GM10266 (cell line): ENCODE measurements at regions not wholly inside any gene's neighbourhood (a gene's known extent, or its start where the extent isn't known, plus 50 kb on each side); places are given as distances from the start of the nearest gene placed in this dataset.

Experiments used
- DNase-seq: peaks from one replicate; pipeline ENCODE4 v3.0.0; 2012; ENCODE audit errors: extremely low spot score
- TF ChIP-seq, protein P1 (sequence below): IDR thresholded peaks from 2 replicates; pipeline ENCODE4 v1.5.1; 2012; ENCODE audit warnings: mild to moderate bottlenecking, low read depth; ENCODE audit not compliant: control insufficient read depth, insufficient read depth; ENCODE audit errors: missing control alignments

DNA sequence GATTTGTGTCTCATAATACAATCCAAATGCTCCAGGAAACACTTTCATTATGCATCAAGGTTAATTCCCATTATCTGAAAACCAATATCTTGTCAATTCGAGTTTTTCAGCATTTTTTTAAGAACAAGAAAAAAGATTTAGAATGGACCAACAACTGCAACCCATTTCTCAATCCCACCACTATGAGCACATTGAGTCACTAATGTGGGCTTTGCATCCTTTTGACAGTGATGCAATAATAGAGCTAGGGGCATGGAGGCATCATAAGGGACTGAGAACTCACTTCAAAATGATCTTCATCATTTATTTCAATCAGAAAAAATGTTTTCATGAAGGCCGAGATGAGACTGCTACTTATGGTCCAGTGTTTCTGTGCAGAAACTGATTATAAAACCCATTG is 74.8 kb upstream of the DEFB112 start:
- TF ChIP-seq, protein P1, sequence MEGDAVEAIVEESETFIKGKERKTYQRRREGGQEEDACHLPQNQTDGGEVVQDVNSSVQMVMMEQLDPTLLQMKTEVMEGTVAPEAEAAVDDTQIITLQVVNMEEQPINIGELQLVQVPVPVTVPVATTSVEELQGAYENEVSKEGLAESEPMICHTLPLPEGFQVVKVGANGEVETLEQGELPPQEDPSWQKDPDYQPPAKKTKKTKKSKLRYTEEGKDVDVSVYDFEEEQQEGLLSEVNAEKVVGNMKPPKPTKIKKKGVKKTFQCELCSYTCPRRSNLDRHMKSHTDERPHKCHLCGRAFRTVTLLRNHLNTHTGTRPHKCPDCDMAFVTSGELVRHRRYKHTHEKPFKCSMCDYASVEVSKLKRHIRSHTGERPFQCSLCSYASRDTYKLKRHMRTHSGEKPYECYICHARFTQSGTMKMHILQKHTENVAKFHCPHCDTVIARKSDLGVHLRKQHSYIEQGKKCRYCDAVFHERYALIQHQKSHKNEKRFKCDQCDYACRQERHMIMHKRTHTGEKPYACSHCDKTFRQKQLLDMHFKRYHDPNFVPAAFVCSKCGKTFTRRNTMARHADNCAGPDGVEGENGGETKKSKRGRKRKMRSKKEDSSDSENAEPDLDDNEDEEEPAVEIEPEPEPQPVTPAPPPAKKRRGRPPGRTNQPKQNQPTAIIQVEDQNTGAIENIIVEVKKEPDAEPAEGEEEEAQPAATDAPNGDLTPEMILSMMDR: no peak
- DNase-seq: no peak

DNA sequence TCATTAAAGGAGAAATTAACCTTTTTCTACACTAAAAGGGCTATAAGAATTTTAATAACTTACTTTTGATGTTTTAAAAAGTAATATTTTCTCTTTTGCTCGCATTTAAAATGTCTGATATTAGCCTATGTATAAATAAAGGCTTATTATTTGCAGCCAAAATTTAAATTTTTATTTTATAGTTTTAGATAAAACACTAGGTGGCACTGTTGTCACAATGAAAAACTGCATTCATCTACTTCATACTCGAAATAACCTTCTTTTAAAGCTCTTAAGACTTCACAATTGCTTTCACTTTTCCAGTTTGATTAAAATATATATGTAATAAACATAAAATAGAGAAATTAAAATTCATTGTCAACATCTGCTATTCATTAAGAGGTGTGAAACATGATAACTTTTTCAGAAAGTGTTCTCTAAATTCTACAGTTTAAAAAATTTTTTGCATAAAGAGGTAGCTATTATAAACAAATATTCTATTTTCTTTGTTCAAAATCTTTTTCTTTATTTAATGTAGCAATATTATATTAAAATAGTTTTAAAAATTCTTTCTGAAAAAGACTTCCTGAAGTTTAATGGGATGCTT is 78.8 kb upstream of the DEFB112 start:
- DNase-seq: no peak
- TF ChIP-seq, protein P1: peak; percentile 29

DNA sequence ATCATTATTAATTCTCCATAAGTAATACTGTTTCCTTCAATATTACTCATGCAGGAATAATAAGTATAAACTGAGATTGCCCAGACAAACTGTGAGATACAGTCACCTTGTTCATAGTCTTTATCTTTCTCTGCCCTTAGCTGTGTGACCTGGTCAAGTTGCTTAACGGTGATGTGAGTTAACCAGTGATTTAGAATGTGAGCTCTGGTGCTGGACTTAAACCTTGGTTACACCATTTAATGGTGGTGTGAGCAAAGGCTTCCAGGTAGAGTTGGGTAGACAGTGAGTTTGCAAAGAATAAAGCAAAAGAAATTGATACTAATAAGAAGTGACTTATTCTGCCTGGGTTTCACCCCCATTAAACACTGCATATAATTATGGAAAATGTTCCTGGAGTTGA is 86.2 kb upstream of the DEFB112 start:
- TF ChIP-seq, protein P1: no peak
- no peak for DNase-seq

DNA sequence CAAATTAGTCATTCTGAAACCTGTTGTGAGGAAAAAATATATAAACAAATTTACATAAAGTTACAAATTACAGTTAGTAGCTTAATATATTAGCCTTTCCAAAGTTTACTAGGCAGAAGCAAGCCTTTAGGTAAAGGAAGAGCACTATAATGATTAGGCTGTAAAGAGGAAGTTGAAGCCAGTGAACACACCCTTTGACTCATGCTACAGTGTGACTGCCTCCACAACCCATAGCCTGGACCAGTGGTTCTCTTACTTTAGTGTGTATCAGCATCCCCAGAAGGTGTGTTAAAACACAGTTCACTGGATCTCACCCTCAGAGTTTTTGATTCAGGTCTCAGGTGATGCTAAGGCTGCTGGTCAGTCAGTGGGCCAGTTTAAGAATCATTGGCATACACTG is 91.4 kb upstream of the DEFB112 start:
- TF ChIP-seq, protein P1: no peak

DNA sequence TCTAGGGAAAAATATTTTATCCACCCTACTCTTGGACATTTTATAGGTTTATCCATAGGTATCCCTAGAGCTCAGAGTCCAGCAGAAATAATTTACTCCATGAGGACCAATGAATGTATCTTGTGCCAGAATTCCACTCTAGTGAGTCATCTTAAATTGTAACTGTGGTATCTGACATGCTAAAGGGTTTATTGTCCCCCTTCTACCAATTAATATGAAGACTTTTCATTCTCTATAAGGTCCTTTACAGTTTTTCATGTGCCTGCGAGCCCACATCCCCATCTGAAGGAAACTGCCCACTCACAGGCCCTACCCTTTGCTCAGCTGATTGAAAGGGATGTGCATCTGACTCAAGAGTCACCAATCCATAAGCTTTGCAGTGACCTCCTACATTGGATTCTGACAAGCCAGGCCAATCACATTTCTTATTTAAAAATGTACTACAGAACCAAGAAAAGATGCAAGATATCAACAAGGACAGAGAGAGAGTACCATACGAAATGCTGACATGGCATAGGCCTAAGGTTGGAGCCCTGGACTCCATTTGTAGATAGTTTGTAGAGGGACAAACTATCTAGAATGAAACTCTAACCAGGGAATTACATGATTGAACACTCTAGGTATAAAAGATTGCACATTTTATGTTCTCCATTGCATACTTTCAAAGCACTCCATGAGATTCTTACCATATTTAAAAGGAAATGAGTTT is 93.4 kb upstream of the DEFB112 start:
- no peak for DNase-seq
- TF ChIP-seq, protein P1: no peak

More for the DNA sequence above, 91.4 kb upstream of the DEFB112 start:
- DNase-seq: no peak

DNA sequence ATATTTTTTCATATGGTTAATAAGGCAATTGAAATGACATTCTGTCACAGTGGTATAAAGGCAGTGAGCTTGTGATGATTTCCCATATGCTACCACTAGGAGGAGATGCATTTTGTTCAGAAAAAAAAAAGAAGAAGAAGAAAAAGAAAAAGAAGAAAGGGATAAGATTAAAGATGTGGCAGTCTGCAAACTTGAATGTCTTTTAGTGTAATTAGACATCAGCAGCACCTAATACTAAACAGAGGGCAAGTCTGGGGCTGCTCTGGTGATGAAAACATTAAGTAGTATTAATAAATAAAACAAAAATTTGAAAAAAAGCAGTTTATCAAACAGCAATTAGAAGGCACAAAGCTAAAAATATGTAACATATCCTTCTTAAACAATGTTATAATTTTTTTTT is 95.4 kb upstream of the DEFB112 start:
- DNase-seq: no peak
- TF ChIP-seq, protein P1: peak; percentile 32

DNA sequence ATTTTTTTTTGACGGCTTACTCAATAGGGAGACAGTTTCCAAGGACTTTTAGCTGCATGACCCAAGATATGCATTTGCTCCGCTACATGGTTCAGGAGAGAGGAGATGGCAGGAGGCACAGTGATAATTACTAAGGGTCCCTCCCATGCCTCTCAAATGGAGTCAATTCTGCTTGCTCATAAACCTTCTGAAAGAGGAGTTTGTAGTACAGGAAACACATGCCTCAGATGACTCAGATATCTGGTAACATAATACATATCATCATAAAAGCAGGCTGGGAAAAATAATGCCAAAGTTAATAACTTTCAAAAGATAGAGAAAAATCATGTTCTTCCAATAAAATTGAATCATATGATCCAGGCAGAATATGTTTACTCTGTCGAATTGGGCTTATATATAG is 97.6 kb upstream of the DEFB112 start:
- no peak for DNase-seq
- TF ChIP-seq, protein P1: no peak
